ENCODE measurements at regions not wholly inside any gene's neighbourhood (a gene's known extent, or its start where the extent isn't known, plus 50 kb on each side); places are given as distances from the start of the nearest gene placed in this dataset.
"Not testable (repeated sequence)": the region's sequence is repeated elsewhere in the genome, so short reads cannot be mapped to it uniquely, and the experiment has no call there.

GRCh38 chr21:35386491-35387079 lies 337.5 kb upstream of the RUNX1 start:
- no peak for DNase-seq (ENCODE audit: low spot score)
- H3K27ac ChIP-seq, result no peak overlapping the region
- no peak for TF ChIP-seq CTCF (IDR thresholded peaks at IDR 0.05)
- H3K4me3 ChIP-seq, result no peak overlapping the region

GRCh38 chr21:35384375-35384774 lies 335.3 kb upstream of the RUNX1 start:
- no peak overlapping the region for H3K27ac ChIP-seq
- no peak for DNase-seq (ENCODE audit: low spot score)

GRCh38 chr21:35382696-35383095 lies 333.6 kb upstream of the RUNX1 start:
- Histone ChIP-seq H3K4me3 (no peak overlapping the region), H3K27ac (no peak overlapping the region)
- DNase-seq (ENCODE audit: low spot score), result no peak
- no peak for TF ChIP-seq CTCF (IDR thresholded peaks at IDR 0.05)

More at GRCh38 chr21:35384375-35384774, 335.3 kb upstream of the RUNX1 start:
- H3K4me3 ChIP-seq, result no peak overlapping the region
- no peak for TF ChIP-seq CTCF (IDR thresholded peaks at IDR 0.05)

- Histone ChIP-seq H3K4me3 (no peak overlapping the region), H3K27ac (no peak overlapping the region)
- TF ChIP-seq CTCF (IDR thresholded peaks at IDR 0.05), result no peak
- DNase-seq (ENCODE audit: low spot score), result no peak
Observed at GRCh38 chr21:35381743-35382310, 332.7 kb upstream of the RUNX1 start.

DNA sequence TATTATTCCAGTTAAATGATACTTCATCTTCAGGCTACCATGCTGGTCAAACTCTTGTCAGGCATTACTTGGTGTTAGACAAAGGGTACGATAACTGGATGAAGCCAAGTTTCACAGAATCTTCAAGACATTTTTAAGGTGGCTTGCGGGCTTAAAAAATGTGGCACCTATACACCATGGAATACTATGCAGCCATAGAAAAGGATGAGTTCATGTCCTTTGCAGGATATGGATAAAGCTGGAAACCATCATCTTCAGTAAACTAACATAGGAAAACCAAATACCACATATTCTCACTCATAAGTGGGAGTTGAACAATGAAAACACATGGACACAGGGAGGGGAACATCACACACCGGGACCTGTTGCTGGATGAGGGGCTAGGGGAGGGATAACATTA lies 331.2 kb upstream of the RUNX1 start:
- H3K4me3 ChIP-seq; DNase-seq (ENCODE audit: low spot score); H3K27ac ChIP-seq: not testable (repeated sequence)

DNA sequence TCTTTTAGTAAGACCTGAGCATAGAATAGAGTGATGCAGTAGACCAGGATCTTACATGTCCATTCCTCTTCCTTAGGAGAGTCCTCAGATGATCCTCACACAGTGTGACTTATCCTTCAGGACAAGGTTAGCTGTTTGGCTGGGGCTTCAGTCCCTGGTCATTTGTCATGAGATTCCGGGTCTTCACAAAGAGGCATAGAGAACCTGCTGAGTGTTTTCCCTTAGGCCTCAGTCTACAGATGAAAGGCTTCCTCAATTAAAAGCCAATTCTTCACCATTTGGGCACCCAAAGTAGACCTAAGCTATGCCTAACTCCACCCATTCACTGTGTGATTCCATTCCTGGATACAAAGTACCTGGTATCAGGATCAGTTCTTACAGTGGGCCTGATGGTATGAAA lies 329.8 kb upstream of the RUNX1 start:
- Histone ChIP-seq H3K4me3 (no peak overlapping the region), H3K27ac (no peak overlapping the region)
- no peak for DNase-seq (ENCODE audit: low spot score)
- TF ChIP-seq CTCF (IDR thresholded peaks at IDR 0.05), result no peak

- DNase-seq (ENCODE audit: low spot score), result no peak
- Histone ChIP-seq H3K27ac (no peak overlapping the region), H3K4me3 (no peak overlapping the region)
- TF ChIP-seq CTCF (IDR thresholded peaks at IDR 0.05), result no peak
Observed at GRCh38 chr21:35377505-35378090, 328.5 kb upstream of the RUNX1 start.
